Right lobe of liver (tissue), 4 donors: ENCODE measurements at regions not wholly inside any gene's neighbourhood (a gene's known extent, or its start where the extent isn't known, plus 50 kb on each side); places are given as distances from the start of the nearest gene placed in this dataset.

Experiments used
- CTCF ChIP-seq, 4 donors: fragments of 200-600 bp in 3 of 4; fragments of 450-650 bp in 1 of 4; IDR thresholded peaks; one replicate each; pipeline versions ENCODE4 v1.5.1 to v1.8.0; 2016 to 2022; ENCODE audit warnings: antibody characterized with exemption in 4 of 4, mild to moderate bottlenecking in 2 of 4
- POLR2A ChIP-seq: fragments of 450-650 bp; IDR thresholded peaks from one replicate; pipeline ENCODE4 v1.6.1; 2017; ENCODE audit warnings: antibody characterized with exemption, mild to moderate bottlenecking
- donor health status: DM: no; HTN: no; CAD: no.
- donor health status: DM: no; HTN: no; CAD: no.
- donor health status: DM: no; HTN: yes; CAD: no.

- no peak for TF ChIP-seq CTCF (IDR thresholded peaks at IDR 0.05)
- TF ChIP-seq POLR2A: no peak
Measured at GRCh38 chr11:93903989-93904388, 53.6 kb upstream of the VSTM5 start.
